GM10248 (cell line): ENCODE measurements at regions not wholly inside any gene's neighbourhood (a gene's known extent, or its start where the extent isn't known, plus 50 kb on each side); places are given as distances from the start of the nearest gene placed in this dataset.

Experiments used
- CTCF ChIA-PET: fragments of 300-600 bp; sonication (Branson Sonifier 250); formaldehyde crosslinking; extraction: SDS; loops from one replicate; lab custom pipeline; 2021; ENCODE audit warnings: antibody characterized with exemption; lab: Yijun Ruan, JAX
- POLR2A ChIA-PET: fragments of 350-650 bp; sonication (Branson Sonifier 250); formaldehyde crosslinking; extraction: SDS; loops from one replicate; lab custom pipeline; 2020; ENCODE audit warnings: antibody characterized with exemption; lab: Yijun Ruan, JAX
- DNase-seq: peaks from one replicate; pipeline ENCODE4 v3.0.0; 2012; ENCODE audit errors: extremely low spot score
- CTCF ChIP-seq: IDR thresholded peaks from 2 replicates; pipeline ENCODE4 v1.5.1; 2012; ENCODE audit warnings: mild to moderate bottlenecking, low read depth; ENCODE audit errors: extremely low read depth, missing control alignments, control extremely low read depth

- CTCF ChIA-PET: interaction anchor here (1.2 to 1.4 kb wide), 2 partner anchors 11 to 493 kb away, joined by 3 to 4 read pairs; no protein-coding TSS in a partner anchor
- DNase-seq: no peak
- no peak for TF ChIP-seq CTCF
- POLR2A ChIA-PET: no interaction called here
Observed at GRCh38 chr1:190634134-190634533, 156.5 kb upstream of the BRINP3 start.

- POLR2A ChIA-PET: no interaction called here
- CTCF ChIA-PET: no interaction called here
- DNase-seq: no peak
- TF ChIP-seq CTCF: no peak
Observed at GRCh38 chr1:190649553-190649952, 171.9 kb upstream of the BRINP3 start.

GRCh38 chr1:190658907-190659306, 181.2 kb upstream of the BRINP3 start:
- CTCF ChIA-PET: no interaction called here
- POLR2A ChIA-PET: no interaction called here
- DNase-seq: no peak
- TF ChIP-seq CTCF: no peak

GRCh38 chr1:190663962-190664361, 186.3 kb upstream of the BRINP3 start:
- no peak for TF ChIP-seq CTCF
- no peak for DNase-seq
- CTCF ChIA-PET: no interaction called here
- POLR2A ChIA-PET: no interaction called here

GRCh38 chr1:190665045-190665444, 187.4 kb upstream of the BRINP3 start:
- DNase-seq: no peak
- ChIA-PET CTCF (no interaction called here), POLR2A (no interaction called here)
- TF ChIP-seq CTCF: no peak

GRCh38 chr1:190667914-190668313, 190.2 kb upstream of the BRINP3 start:
- TF ChIP-seq CTCF: no peak
- ChIA-PET POLR2A (no interaction called here), CTCF (interaction anchor here (1.3 kb wide), 1 partner anchor 16 kb away, joined by 3 read pairs; no protein-coding TSS in a partner anchor)
- no peak for DNase-seq

- ChIA-PET CTCF (no interaction called here), POLR2A (no interaction called here)
- no peak for TF ChIP-seq CTCF
- no peak for DNase-seq
Observed at GRCh38 chr1:190679044-190679443, 201.4 kb upstream of the BRINP3 start.
